ENCODE measurements at regions not wholly inside any gene's neighbourhood (a gene's known extent, or its start where the extent isn't known, plus 50 kb on each side); places are given as distances from the start of the nearest gene placed in this dataset.

DNA sequence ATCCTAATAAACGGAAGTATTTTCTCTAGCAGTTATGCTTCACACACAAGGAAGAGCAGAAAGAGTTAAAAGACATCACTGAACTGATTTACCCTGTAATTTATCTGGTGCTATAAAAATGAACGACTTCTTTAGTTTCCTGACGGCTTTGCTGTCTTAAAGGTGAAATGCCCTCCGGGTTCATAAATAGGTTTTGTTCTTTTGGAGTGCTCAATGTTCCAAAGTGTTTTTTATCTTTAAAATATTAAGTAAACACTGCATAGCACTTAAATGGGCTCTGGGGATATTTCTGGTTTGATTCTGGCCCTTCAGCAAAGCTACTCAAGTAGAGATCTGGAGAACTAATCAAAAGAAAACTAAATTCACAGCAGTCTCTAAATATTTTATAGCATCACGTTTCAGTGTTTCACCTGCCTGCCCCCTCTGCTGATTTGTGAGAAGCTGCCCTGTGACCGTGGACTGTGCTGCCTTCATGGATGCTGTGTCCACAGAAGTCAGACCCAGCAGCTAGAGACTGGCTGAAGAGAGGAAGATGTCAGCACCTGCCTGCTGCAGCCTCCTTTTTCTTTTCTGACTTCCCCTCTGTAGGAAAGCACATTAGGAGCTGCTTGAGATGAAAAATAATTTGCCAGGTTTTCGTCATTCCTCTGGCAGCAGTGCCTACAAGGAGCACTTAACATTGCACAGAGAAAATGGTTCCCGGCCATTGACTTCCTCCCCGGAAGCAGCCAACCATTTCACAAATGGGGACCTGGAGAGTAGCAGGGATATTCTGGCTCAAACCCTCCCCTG, 205.1 kb upstream of the FSCB start (continued):
- TF ChIP-seq FOXA1 (IDR thresholded peaks at IDR 0.05) (no peak), TAF1 (conservative IDR thresholded peaks at IDR 0.05) (no peak), FOXA2 (IDR thresholded peaks at IDR 0.05) (no peak), RAD21 (IDR thresholded peaks at IDR 0.05) (no peak), SP1 (IDR thresholded peaks at IDR 0.05) (no peak), NR2F2 (IDR thresholded peaks at IDR 0.05) (no peak), HNF4G (IDR thresholded peaks at IDR 0.05) (no peak)
- TF ChIP-seq, protein P1, sequence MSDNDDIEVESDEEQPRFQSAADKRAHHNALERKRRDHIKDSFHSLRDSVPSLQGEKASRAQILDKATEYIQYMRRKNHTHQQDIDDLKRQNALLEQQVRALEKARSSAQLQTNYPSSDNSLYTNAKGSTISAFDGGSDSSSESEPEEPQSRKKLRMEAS (IDR thresholded peaks at IDR 0.05) = no peak
- TF ChIP-seq, protein P2, sequence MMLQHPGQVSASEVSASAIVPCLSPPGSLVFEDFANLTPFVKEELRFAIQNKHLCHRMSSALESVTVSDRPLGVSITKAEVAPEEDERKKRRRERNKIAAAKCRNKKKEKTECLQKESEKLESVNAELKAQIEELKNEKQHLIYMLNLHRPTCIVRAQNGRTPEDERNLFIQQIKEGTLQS (IDR thresholded peaks at IDR 0.05) = no peak

DNA sequence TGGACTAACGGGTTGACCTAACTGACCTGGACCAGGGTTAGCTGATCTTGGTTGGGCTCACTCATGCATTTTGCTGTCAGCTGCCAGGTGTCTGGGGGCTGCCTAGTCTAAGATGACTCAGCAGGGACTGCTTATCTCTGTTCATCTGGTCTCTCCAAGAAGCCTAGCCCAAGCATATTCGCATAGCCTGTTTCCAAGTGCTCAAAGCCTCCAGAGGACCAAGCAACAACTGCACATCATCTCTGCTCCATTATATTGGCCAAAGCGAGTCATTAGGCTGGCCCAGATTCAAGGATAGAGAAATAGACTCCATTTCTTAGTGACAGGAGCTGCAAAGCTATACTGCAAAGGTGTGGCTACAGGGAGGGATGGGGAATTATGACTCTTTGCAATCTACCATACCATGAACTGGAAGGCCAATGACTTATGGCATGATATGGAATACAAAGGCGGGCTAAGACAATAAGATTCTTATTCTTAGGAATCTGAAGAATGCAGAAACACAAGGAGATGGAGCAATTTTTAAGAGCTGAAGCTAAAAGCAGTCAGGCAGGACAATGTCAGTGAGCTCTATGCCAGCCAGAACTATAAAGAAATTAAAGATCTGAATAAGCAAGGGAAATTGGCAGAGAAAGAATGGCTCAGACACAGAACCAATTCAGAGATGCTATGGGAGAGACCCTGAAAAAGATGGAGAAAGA, 194.6 kb upstream of the FSCB start:
- Histone ChIP-seq H3K27ac (ENCODE audit: low read depth in 1 of 2, low read length in 2 of 2) (no peak overlapping the region), H3K9me3 (ENCODE audit: control insufficient read depth in 4 of 4, low read length in 3 of 4) (no peaks in the 10 kb centered on the region), H3K36me3 (ENCODE audit: control insufficient read depth in 4 of 4, insufficient read depth in 3 of 4, low read depth in 1 of 4, low read length in 3 of 4) (no peaks in the 10 kb centered on the region), H3K4me3 (ENCODE audit: low read depth in 1 of 3, low read length in 3 of 3) (no peak overlapping the region), H3K27me3 (ENCODE audit: control insufficient read depth in 4 of 4, insufficient read depth in 4 of 4, low read length in 3 of 4) (no peaks in the 10 kb centered on the region), H3K9ac (ENCODE audit: low read depth in 1 of 2, low read length in 2 of 2) (no peak overlapping the region), H3K4me1 (ENCODE audit: control insufficient read depth in 4 of 4, insufficient read depth in 4 of 4, low read length in 3 of 4) (no peaks in the 10 kb centered on the region)
- WGBS = 72% methylated on average over 4 of the region's 4 CpGs
- DNase-seq (ENCODE audit: low spot score) = no peak
- TF ChIP-seq JUND (IDR thresholded peaks at IDR 0.05) (no peak), FOXA2 (IDR thresholded peaks at IDR 0.05) (no peak), GABPA (IDR thresholded peaks at IDR 0.05 in 1 of 2, conservative IDR thresholded peaks at IDR 0.05 in 1 of 2) (no peak), RXRA (IDR thresholded peaks at IDR 0.05) (no peak), HNF4G (IDR thresholded peaks at IDR 0.05) (no peak), FOXA1 (IDR thresholded peaks at IDR 0.05) (no peak), HNF4A (conservative IDR thresholded peaks at IDR 0.05) (no peak), RAD21 (IDR thresholded peaks at IDR 0.05) (no peak), EGR1 (IDR thresholded peaks at IDR 0.05; ENCODE audit: low read depth in 2 of 2) (no peak), YY1 (IDR thresholded peaks at IDR 0.05) (no peak), TAF1 (conservative IDR thresholded peaks at IDR 0.05) (no peak)
- TF ChIP-seq, protein P3, sequence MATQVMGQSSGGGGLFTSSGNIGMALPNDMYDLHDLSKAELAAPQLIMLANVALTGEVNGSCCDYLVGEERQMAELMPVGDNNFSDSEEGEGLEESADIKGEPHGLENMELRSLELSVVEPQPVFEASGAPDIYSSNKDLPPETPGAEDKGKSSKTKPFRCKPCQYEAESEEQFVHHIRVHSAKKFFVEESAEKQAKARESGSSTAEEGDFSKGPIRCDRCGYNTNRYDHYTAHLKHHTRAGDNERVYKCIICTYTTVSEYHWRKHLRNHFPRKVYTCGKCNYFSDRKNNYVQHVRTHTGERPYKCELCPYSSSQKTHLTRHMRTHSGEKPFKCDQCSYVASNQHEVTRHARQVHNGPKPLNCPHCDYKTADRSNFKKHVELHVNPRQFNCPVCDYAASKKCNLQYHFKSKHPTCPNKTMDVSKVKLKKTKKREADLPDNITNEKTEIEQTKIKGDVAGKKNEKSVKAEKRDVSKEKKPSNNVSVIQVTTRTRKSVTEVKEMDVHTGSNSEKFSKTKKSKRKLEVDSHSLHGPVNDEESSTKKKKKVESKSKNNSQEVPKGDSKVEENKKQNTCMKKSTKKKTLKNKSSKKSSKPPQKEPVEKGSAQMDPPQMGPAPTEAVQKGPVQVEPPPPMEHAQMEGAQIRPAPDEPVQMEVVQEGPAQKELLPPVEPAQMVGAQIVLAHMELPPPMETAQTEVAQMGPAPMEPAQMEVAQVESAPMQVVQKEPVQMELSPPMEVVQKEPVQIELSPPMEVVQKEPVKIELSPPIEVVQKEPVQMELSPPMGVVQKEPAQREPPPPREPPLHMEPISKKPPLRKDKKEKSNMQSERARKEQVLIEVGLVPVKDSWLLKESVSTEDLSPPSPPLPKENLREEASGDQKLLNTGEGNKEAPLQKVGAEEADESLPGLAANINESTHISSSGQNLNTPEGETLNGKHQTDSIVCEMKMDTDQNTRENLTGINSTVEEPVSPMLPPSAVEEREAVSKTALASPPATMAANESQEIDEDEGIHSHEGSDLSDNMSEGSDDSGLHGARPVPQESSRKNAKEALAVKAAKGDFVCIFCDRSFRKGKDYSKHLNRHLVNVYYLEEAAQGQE (IDR thresholded peaks at IDR 0.05) = no peak
- TF ChIP-seq, protein P4, sequence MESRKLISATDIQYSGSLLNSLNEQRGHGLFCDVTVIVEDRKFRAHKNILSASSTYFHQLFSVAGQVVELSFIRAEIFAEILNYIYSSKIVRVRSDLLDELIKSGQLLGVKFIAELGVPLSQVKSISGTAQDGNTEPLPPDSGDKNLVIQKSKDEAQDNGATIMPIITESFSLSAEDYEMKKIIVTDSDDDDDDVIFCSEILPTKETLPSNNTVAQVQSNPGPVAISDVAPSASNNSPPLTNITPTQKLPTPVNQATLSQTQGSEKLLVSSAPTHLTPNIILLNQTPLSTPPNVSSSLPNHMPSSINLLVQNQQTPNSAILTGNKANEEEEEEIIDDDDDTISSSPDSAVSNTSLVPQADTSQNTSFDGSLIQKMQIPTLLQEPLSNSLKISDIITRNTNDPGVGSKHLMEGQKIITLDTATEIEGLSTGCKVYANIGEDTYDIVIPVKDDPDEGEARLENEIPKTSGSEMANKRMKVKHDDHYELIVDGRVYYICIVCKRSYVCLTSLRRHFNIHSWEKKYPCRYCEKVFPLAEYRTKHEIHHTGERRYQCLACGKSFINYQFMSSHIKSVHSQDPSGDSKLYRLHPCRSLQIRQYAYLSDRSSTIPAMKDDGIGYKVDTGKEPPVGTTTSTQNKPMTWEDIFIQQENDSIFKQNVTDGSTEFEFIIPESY (IDR thresholded peaks at IDR 0.05) = no peak
- TF ChIP-seq, protein P2 (IDR thresholded peaks at IDR 0.05) = no peak
- TF ChIP-seq, protein P5, sequence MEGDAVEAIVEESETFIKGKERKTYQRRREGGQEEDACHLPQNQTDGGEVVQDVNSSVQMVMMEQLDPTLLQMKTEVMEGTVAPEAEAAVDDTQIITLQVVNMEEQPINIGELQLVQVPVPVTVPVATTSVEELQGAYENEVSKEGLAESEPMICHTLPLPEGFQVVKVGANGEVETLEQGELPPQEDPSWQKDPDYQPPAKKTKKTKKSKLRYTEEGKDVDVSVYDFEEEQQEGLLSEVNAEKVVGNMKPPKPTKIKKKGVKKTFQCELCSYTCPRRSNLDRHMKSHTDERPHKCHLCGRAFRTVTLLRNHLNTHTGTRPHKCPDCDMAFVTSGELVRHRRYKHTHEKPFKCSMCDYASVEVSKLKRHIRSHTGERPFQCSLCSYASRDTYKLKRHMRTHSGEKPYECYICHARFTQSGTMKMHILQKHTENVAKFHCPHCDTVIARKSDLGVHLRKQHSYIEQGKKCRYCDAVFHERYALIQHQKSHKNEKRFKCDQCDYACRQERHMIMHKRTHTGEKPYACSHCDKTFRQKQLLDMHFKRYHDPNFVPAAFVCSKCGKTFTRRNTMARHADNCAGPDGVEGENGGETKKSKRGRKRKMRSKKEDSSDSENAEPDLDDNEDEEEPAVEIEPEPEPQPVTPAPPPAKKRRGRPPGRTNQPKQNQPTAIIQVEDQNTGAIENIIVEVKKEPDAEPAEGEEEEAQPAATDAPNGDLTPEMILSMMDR (IDR thresholded peaks at IDR 0.05; ENCODE audit: low read depth, low read length, missing input control) = no peak
